ENCODE measurements at regions not wholly inside any gene's neighbourhood (a gene's known extent, or its start where the extent isn't known, plus 50 kb on each side); places are given as distances from the start of the nearest gene placed in this dataset.
"Not testable (repeated sequence)": the region's sequence is repeated elsewhere in the genome, so short reads cannot be mapped to it uniquely, and the experiment has no call there.

DNA sequence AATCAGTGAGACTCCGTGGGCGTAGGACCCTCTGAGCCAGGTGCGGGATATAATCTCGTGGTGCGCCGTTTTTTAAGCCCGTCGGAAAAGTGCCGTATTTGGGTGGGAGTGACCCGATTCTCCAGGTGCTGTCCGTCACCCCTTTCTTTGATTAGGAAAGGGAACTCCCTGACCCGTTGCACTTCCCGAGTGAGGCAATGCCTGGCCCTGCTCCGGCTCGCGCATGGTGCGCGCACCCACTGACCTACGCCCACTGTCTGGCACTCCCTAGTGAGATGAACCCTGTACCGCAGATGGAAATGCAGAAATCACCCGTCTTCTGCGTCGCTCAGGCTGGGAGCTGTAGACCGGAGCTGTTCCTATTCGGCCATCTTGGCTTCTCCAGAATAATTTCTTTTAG is 612.3 kb downstream of the RAPGEF2 start:
- TF ChIP-seq, protein P1, sequence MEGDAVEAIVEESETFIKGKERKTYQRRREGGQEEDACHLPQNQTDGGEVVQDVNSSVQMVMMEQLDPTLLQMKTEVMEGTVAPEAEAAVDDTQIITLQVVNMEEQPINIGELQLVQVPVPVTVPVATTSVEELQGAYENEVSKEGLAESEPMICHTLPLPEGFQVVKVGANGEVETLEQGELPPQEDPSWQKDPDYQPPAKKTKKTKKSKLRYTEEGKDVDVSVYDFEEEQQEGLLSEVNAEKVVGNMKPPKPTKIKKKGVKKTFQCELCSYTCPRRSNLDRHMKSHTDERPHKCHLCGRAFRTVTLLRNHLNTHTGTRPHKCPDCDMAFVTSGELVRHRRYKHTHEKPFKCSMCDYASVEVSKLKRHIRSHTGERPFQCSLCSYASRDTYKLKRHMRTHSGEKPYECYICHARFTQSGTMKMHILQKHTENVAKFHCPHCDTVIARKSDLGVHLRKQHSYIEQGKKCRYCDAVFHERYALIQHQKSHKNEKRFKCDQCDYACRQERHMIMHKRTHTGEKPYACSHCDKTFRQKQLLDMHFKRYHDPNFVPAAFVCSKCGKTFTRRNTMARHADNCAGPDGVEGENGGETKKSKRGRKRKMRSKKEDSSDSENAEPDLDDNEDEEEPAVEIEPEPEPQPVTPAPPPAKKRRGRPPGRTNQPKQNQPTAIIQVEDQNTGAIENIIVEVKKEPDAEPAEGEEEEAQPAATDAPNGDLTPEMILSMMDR (IDR thresholded peaks at IDR 0.05) = not testable (repeated sequence)
- not testable (repeated sequence) for TF ChIP-seq ZFX (IDR thresholded peaks at IDR 0.05; ENCODE audit: borderline replicate concordance)

Data from 22Rv1 (cell line).